ENCODE measurements at regions not wholly inside any gene's neighbourhood (a gene's known extent, or its start where the extent isn't known, plus 50 kb on each side); places are given as distances from the start of the nearest gene placed in this dataset.

GRCh38 chr2:47651296-47651695 lies 80.5 kb upstream of the KCNK12 start:
- DNase-seq (ENCODE audit: extremely low read depth, low read depth), result no peak
- H3K4me3 ChIP-seq (replicated peaks; ENCODE audit: low read depth, low read length), result no peak overlapping the region
- TF ChIP-seq CTCF (IDR thresholded peaks at IDR 0.05; ENCODE audit: low read depth, low read length, missing control alignments), result no peak

GRCh38 chr2:47650001-47650535 lies 79.3 kb upstream of the KCNK12 start:
- H3K4me3 ChIP-seq (replicated peaks; ENCODE audit: low read depth, low read length), result no peak overlapping the region
- DNase-seq (ENCODE audit: extremely low read depth, low read depth), result no peak
- no peak for TF ChIP-seq CTCF (IDR thresholded peaks at IDR 0.05; ENCODE audit: low read depth, low read length, missing control alignments)

GRCh38 chr2:47645246-47645645 lies 74.5 kb upstream of the KCNK12 start:
- no peak overlapping the region for H3K4me3 ChIP-seq (replicated peaks; ENCODE audit: low read depth, low read length)
- no peak for DNase-seq (ENCODE audit: extremely low read depth, low read depth)
- TF ChIP-seq CTCF (IDR thresholded peaks at IDR 0.05; ENCODE audit: low read depth, low read length, missing control alignments), result no peak

- DNase-seq (ENCODE audit: extremely low read depth, low read depth), result no peak
- no peak for TF ChIP-seq CTCF (IDR thresholded peaks at IDR 0.05; ENCODE audit: low read depth, low read length, missing control alignments)
- no peak overlapping the region for H3K4me3 ChIP-seq (replicated peaks; ENCODE audit: low read depth, low read length)
These were observed 73.6 kb upstream of the KCNK12 start for GRCh38 chr2:47644351-47644750.

- no peak for DNase-seq (ENCODE audit: extremely low read depth, low read depth)
- TF ChIP-seq CTCF (IDR thresholded peaks at IDR 0.05; ENCODE audit: low read depth, low read length, missing control alignments), result no peak
- no peak overlapping the region for H3K4me3 ChIP-seq (replicated peaks; ENCODE audit: low read depth, low read length)
These were observed 70.6 kb upstream of the KCNK12 start for GRCh38 chr2:47641366-47641765.

GRCh38 chr2:47640356-47640755 lies 69.6 kb upstream of the KCNK12 start:
- TF ChIP-seq CTCF (IDR thresholded peaks at IDR 0.05; ENCODE audit: low read depth, low read length, missing control alignments), result no peak
- H3K4me3 ChIP-seq (replicated peaks; ENCODE audit: low read depth, low read length), result no peak overlapping the region
- DNase-seq (ENCODE audit: extremely low read depth, low read depth), result no peak

GRCh38 chr2:47639467-47639866 lies 68.7 kb upstream of the KCNK12 start:
- no peak overlapping the region for H3K4me3 ChIP-seq (replicated peaks; ENCODE audit: low read depth, low read length)
- no peak for TF ChIP-seq CTCF (IDR thresholded peaks at IDR 0.05; ENCODE audit: low read depth, low read length, missing control alignments)
- DNase-seq (ENCODE audit: extremely low read depth, low read depth), result no peak

Data from HFF-Myc (cell line).